ENCODE measurements at regions not wholly inside any gene's neighbourhood (a gene's known extent, or its start where the extent isn't known, plus 50 kb on each side); places are given as distances from the start of the nearest gene placed in this dataset.
"Not testable (repeated sequence)": the region's sequence is repeated elsewhere in the genome, so short reads cannot be mapped to it uniquely, and the experiment has no call there.

GRCh38 chr4:187389420-187389819 lies 606.2 kb upstream of the ZFP42 start:
- TF ChIP-seq CTCF (IDR thresholded peaks at IDR 0.05; ENCODE audit: insufficient read depth, missing control alignments): no peak
- FAIRE-seq: no peak
- DNase-seq (ENCODE audit: insufficient read length, low spot score): no peak

GRCh38 chr4:187390646-187391045 lies 604.9 kb upstream of the ZFP42 start:
- FAIRE-seq (no peak), DNase-seq (ENCODE audit: insufficient read length, low spot score) (no peak)
- no peak for TF ChIP-seq CTCF (IDR thresholded peaks at IDR 0.05; ENCODE audit: insufficient read depth, missing control alignments)

GRCh38 chr4:187393531-187394344 lies 601.8 kb upstream of the ZFP42 start:
- DNase-seq (ENCODE audit: insufficient read length, low spot score): no peak
- FAIRE-seq: no peak
- no peak for TF ChIP-seq CTCF (IDR thresholded peaks at IDR 0.05; ENCODE audit: insufficient read depth, missing control alignments)

- DNase-seq (ENCODE audit: insufficient read length, low spot score) (no peak), FAIRE-seq (no peak)
Measured at GRCh38 chr4:187396106-187396505, 599.5 kb upstream of the ZFP42 start.

GRCh38 chr4:187408447-187408846 lies 587.1 kb upstream of the ZFP42 start:
- not testable (repeated sequence) for DNase-seq (ENCODE audit: insufficient read length, low spot score); FAIRE-seq

More at GRCh38 chr4:187396106-187396505, 599.5 kb upstream of the ZFP42 start:
- no peak for TF ChIP-seq CTCF (IDR thresholded peaks at IDR 0.05; ENCODE audit: insufficient read depth, missing control alignments)

GRCh38 chr4:187413564-187414358 lies 581.8 kb upstream of the ZFP42 start:
- DNase-seq (ENCODE audit: insufficient read length, low spot score): no peak
- TF ChIP-seq CTCF (IDR thresholded peaks at IDR 0.05; ENCODE audit: insufficient read depth, missing control alignments): no peak
- FAIRE-seq: no peak

- FAIRE-seq: no peak
- no peak for DNase-seq (ENCODE audit: insufficient read length, low spot score)
- no peak for TF ChIP-seq CTCF (IDR thresholded peaks at IDR 0.05; ENCODE audit: insufficient read depth, missing control alignments)
Measured at GRCh38 chr4:187414716-187415115, 580.9 kb upstream of the ZFP42 start.
